Mesendoderm (in vitro differentiated cells): ENCODE measurements at regions not wholly inside any gene's neighbourhood (a gene's known extent, or its start where the extent isn't known, plus 50 kb on each side); places are given as distances from the start of the nearest gene placed in this dataset.
A peak's percentile ranks its signal among the peaks of the same experiment; 100 is the strongest.

Experiments used
- DNase-seq: peaks from one replicate; pipeline ENCODE4 v3.0.0; 2013
- H2AK5ac ChIP-seq: 2 replicates; pipeline ENCODE4 v1.6.1; 2013; ENCODE audit warnings: low read length, inconsistent platforms
- H2BK120ac ChIP-seq: 2 replicates; pipeline ENCODE4 v1.6.1; 2013; ENCODE audit warnings: low read depth, mild to moderate bottlenecking, low read length, moderate library complexity, mixed read lengths
- H2BK15ac ChIP-seq: replicated peaks from 2 replicates; pipeline ENCODE4 v1.6.1; 2013; ENCODE audit warnings: low read depth, mild to moderate bottlenecking, moderate library complexity
- H2BK5ac ChIP-seq: 2 replicates; pipeline ENCODE4 v1.6.1; 2013; ENCODE audit warnings: low read length, inconsistent platforms
- H3K18ac ChIP-seq: 2 replicates; pipeline ENCODE4 v1.6.1; 2013; ENCODE audit warnings: mild to moderate bottlenecking, low read length, mixed read lengths
- H3K23ac ChIP-seq: one replicate; pipeline ENCODE4 v1.6.1; 2013; ENCODE audit warnings: low read length
- H3K27ac ChIP-seq: 2 replicates; pipeline ENCODE4 v1.5.1; 2013; ENCODE audit warnings: low read depth, mild to moderate bottlenecking, inconsistent platforms, low read length, moderate library complexity
- H3K27me3 ChIP-seq: 2 replicates; pipeline ENCODE4 v1.6.1; 2013; ENCODE audit warnings: low read length, control low read depth, mild to moderate bottlenecking, inconsistent platforms; ENCODE audit not compliant: insufficient read depth, poor library complexity
- H3K36me3 ChIP-seq: 2 replicates; pipeline ENCODE4 v1.6.1; 2013; ENCODE audit warnings: low read length, inconsistent platforms; ENCODE audit not compliant: control insufficient read depth, insufficient read depth
- H3K4ac ChIP-seq: one replicate; pipeline ENCODE4 v1.6.1; 2013; ENCODE audit warnings: low read depth, mild to moderate bottlenecking, low read length, moderate library complexity
- H3K4me1 ChIP-seq: 2 replicates; pipeline ENCODE4 v1.6.1; 2013; ENCODE audit warnings: low read depth, low read length, inconsistent platforms; ENCODE audit not compliant: control insufficient read depth
- H3K4me2 ChIP-seq: 2 replicates; pipeline ENCODE4 v1.6.1; 2013; ENCODE audit warnings: low read length
- H3K4me3 ChIP-seq: 2 replicates; pipeline ENCODE4 v1.5.1; 2013; ENCODE audit warnings: mild to moderate bottlenecking, low read length
- H3K56ac ChIP-seq: one replicate; pipeline ENCODE4 v1.6.1; 2013; ENCODE audit warnings: low read length
- H3K79me1 ChIP-seq: 2 replicates; pipeline ENCODE4 v1.6.1; 2013; ENCODE audit warnings: low read length, inconsistent platforms
- H3K79me2 ChIP-seq: 2 replicates; pipeline ENCODE4 v1.6.1; 2013; ENCODE audit warnings: mild to moderate bottlenecking, low read length; ENCODE audit not compliant: control insufficient read depth, insufficient read depth
- H3K9ac ChIP-seq: 2 replicates; pipeline ENCODE4 v1.6.1; 2013; ENCODE audit warnings: low read length, inconsistent platforms
- H4K5ac ChIP-seq: one replicate; pipeline ENCODE4 v1.6.1; 2013; ENCODE audit warnings: low read length
- H4K8ac ChIP-seq: one replicate; pipeline ENCODE4 v1.6.1; 2013; ENCODE audit warnings: low read depth, mild to moderate bottlenecking, control low read depth, low read length, moderate library complexity
- WGBS: extraction: QIAGEN DNeasy Blood & Tissue Kit; methylation state at CpG from one replicate; pipeline ENCODE4 v1.1.7; 2013; ENCODE audit warnings: low lambda C conversion rate, missing lambda C conversion rate; ENCODE audit not compliant: insufficient coverage; ENCODE audit errors: extremely low coverage; 5-methylcytosine and 5-hydroxymethylcytosine counted together

GRCh38 chr5:97365918-97366317 is 182.9 kb upstream of the RIOK2 start:
- no CpG with 5 or more reads among the region's 4 CpGs for WGBS
- no peak overlapping the region for H2AK5ac ChIP-seq

GRCh38 chr5:97375959-97376358 is 192.9 kb upstream of the RIOK2 start:
- H3K79me1 ChIP-seq: no peaks in the 10 kb centered on the region
- H3K4me3 ChIP-seq: no peak overlapping the region
- no peak overlapping the region for H2BK15ac ChIP-seq
- H3K23ac ChIP-seq: no peak overlapping the region
- no peak overlapping the region for H3K4me2 ChIP-seq
- H2AK5ac ChIP-seq: no peak overlapping the region
- H2BK120ac ChIP-seq: no peak overlapping the region
- H3K56ac ChIP-seq: no peak overlapping the region
- no peak overlapping the region for H3K18ac ChIP-seq
- H3K4ac ChIP-seq: no peak overlapping the region
- no peaks in the 10 kb centered on the region for H3K4me1 ChIP-seq
- H3K9ac ChIP-seq: no peak overlapping the region
- no peaks in the 10 kb centered on the region for H3K36me3 ChIP-seq
- no peak for DNase-seq
- no peak overlapping the region for H2BK5ac ChIP-seq
- no peaks in the 10 kb centered on the region for H3K79me2 ChIP-seq
- no peaks in the 10 kb centered on the region for H3K27me3 ChIP-seq
- no peak overlapping the region for H4K5ac ChIP-seq
- no peak overlapping the region for H4K8ac ChIP-seq
- no peak overlapping the region for H3K27ac ChIP-seq

More at GRCh38 chr5:97365918-97366317, 182.9 kb upstream of the RIOK2 start:
- Histone ChIP-seq H3K27ac (no peak overlapping the region), H3K4me2 (no peak overlapping the region), H3K23ac (no peak overlapping the region), H3K27me3 (no peaks in the 10 kb centered on the region), H2BK15ac (no peak overlapping the region), H4K8ac (no peak overlapping the region), H3K4me1 (no peaks in the 10 kb centered on the region), H3K4ac (no peak overlapping the region), H3K79me2 (no peaks in the 10 kb centered on the region), H3K79me1 (no peaks in the 10 kb centered on the region), H2BK5ac (no peak overlapping the region), H3K36me3 (no peaks in the 10 kb centered on the region), H3K4me3 (no peak overlapping the region), H4K5ac (no peak overlapping the region), H3K9ac (no peak overlapping the region), H2BK120ac (no peak overlapping the region), H3K56ac (no peak overlapping the region), H3K18ac (no peak overlapping the region)
- DNase-seq: no peak

- H3K36me3 ChIP-seq: no peaks in the 10 kb centered on the region
- H2BK120ac ChIP-seq: no peak overlapping the region
- H3K27me3 ChIP-seq: no peaks in the 10 kb centered on the region
- no peak for DNase-seq
- no peak overlapping the region for H3K27ac ChIP-seq
- no peak overlapping the region for H3K9ac ChIP-seq
- no peak overlapping the region for H3K56ac ChIP-seq
- no peak overlapping the region for H2AK5ac ChIP-seq
- H3K18ac ChIP-seq: no peak overlapping the region
- no peaks in the 10 kb centered on the region for H3K79me2 ChIP-seq
- H2BK15ac ChIP-seq: no peak overlapping the region
- no peak overlapping the region for H4K5ac ChIP-seq
- H3K4me1 ChIP-seq: no peaks in the 10 kb centered on the region
- H3K4ac ChIP-seq: no peak overlapping the region
- no CpG with 5 or more reads among the region's 1 CpG for WGBS
- H3K23ac ChIP-seq: no peak overlapping the region
- H3K79me1 ChIP-seq: no peaks in the 10 kb centered on the region
- no peak overlapping the region for H4K8ac ChIP-seq
- H2BK5ac ChIP-seq: no peak overlapping the region
- H3K4me3 ChIP-seq: no peak overlapping the region
- no peak overlapping the region for H3K4me2 ChIP-seq
Measured at GRCh38 chr5:97377582-97377981, 194.5 kb upstream of the RIOK2 start.

- no peak overlapping the region for H3K23ac ChIP-seq
- no CpG with 5 or more reads among the region's 1 CpG for WGBS
Measured at GRCh38 chr5:97383996-97384395, 200.9 kb upstream of the RIOK2 start.

GRCh38 chr5:97388794-97389193 is 205.7 kb upstream of the RIOK2 start:
- Histone ChIP-seq H3K23ac (no peak overlapping the region), H3K4me3 (no peak overlapping the region), H4K5ac (no peak overlapping the region), H2BK15ac (no peak overlapping the region), H3K4me1 (no peaks in the 10 kb centered on the region), H3K27me3 (no peaks in the 10 kb centered on the region), H3K27ac (no peak overlapping the region), H2BK120ac (no peak overlapping the region), H4K8ac (no peak overlapping the region), H3K18ac (no peak overlapping the region), H3K9ac (no peak overlapping the region), H3K4ac (no peak overlapping the region), H3K79me1 (no peaks in the 10 kb centered on the region), H3K79me2 (no peaks in the 10 kb centered on the region), H3K56ac (no peak overlapping the region), H2BK5ac (no peak overlapping the region), H3K4me2 (no peak overlapping the region), H3K36me3 (no peaks in the 10 kb centered on the region), H2AK5ac (no peak overlapping the region)
- DNase-seq: no peak
- no CpG with 5 or more reads among the region's 2 CpGs for WGBS

More at GRCh38 chr5:97383996-97384395, 200.9 kb upstream of the RIOK2 start:
- no peak for DNase-seq
- H4K8ac ChIP-seq: no peak overlapping the region
- H3K79me2 ChIP-seq: no peaks in the 10 kb centered on the region
- no peak overlapping the region for H3K4ac ChIP-seq
- H3K79me1 ChIP-seq: no peaks in the 10 kb centered on the region
- no peaks in the 10 kb centered on the region for H3K4me1 ChIP-seq
- no peak overlapping the region for H3K27ac ChIP-seq
- no peak overlapping the region for H3K18ac ChIP-seq
- H3K56ac ChIP-seq: no peak overlapping the region
- no peak overlapping the region for H4K5ac ChIP-seq
- H2BK120ac ChIP-seq: no peak overlapping the region
- H3K36me3 ChIP-seq: no peaks in the 10 kb centered on the region
- H3K4me3 ChIP-seq: no peak overlapping the region
- H3K27me3 ChIP-seq: no peaks in the 10 kb centered on the region
- no peak overlapping the region for H3K4me2 ChIP-seq
- H2AK5ac ChIP-seq: no peak overlapping the region
- no peak overlapping the region for H2BK15ac ChIP-seq
- no peak overlapping the region for H3K9ac ChIP-seq
- H2BK5ac ChIP-seq: no peak overlapping the region

GRCh38 chr5:97400537-97400936 is 217.5 kb upstream of the RIOK2 start:
- Histone ChIP-seq H3K9ac (no peak overlapping the region), H3K27me3 (no peaks in the 10 kb centered on the region), H2BK15ac (no peak overlapping the region), H3K4ac (no peak overlapping the region), H2BK5ac (no peak overlapping the region), H4K8ac (no peak overlapping the region), H3K79me2 (no peaks in the 10 kb centered on the region), H3K27ac (no peak overlapping the region), H2AK5ac (no peak overlapping the region), H3K79me1 (no peaks in the 10 kb centered on the region), H3K36me3 (no peaks in the 10 kb centered on the region), H3K4me1 (no peaks in the 10 kb centered on the region), H3K56ac (no peak overlapping the region), H3K23ac (no peak overlapping the region), H3K4me2 (no peak overlapping the region), H2BK120ac (no peak overlapping the region), H4K5ac (no peak overlapping the region), H3K4me3 (no peak overlapping the region), H3K18ac (no peak overlapping the region)
- WGBS: no CpG with 5 or more reads among the region's 3 CpGs
- DNase-seq: peak; percentile 52
